NCI-H1694 treated with DMSO at 0.1 percent for 48 hours (cell line): ENCODE measurements at regions not wholly inside any gene's neighbourhood (a gene's known extent, or its start where the extent isn't known, plus 50 kb on each side); places are given as distances from the start of the nearest gene placed in this dataset.
A peak's percentile ranks its signal among the peaks of the same experiment; 100 is the strongest.
"Not testable (repeated sequence)": the region's sequence is repeated elsewhere in the genome, so short reads cannot be mapped to it uniquely, and the experiment has no call there.

Source experiments
- DNase-seq: peaks from one replicate; lab custom pipeline; 2025; lab: John Stamatoyannopoulos, UW

GRCh38 chr3:177358091-177358976 is 161.1 kb upstream of the TBL1XR1 start:
- DNase-seq, result no peak

- peak; percentile 50 for DNase-seq
Observed at GRCh38 chr3:177358977-177359592, 161.8 kb upstream of the TBL1XR1 start.

- DNase-seq, result peak; percentile 97
Observed at GRCh38 chr3:177359593-177360357, 162.5 kb upstream of the TBL1XR1 start.

- DNase-seq, result no peak
Observed at GRCh38 chr3:177361081-177361938, 164.0 kb upstream of the TBL1XR1 start.

- DNase-seq, result peak; percentile 59
Observed at GRCh38 chr3:177362626-177363025, 165.3 kb upstream of the TBL1XR1 start.

GRCh38 chr3:177364236-177364635 is 167.0 kb upstream of the TBL1XR1 start:
- no peak for DNase-seq

GRCh38 chr3:177365294-177365693 is 168.0 kb upstream of the TBL1XR1 start:
- DNase-seq, result not testable (repeated sequence)

- no peak for DNase-seq
Observed at GRCh38 chr3:177367788-177368187, 170.5 kb upstream of the TBL1XR1 start.

- DNase-seq, result no peak
Observed at GRCh38 chr3:177370246-177370822, 173.1 kb upstream of the TBL1XR1 start.

- no peak for DNase-seq
Observed at GRCh38 chr3:177371146-177371545, 173.9 kb upstream of the TBL1XR1 start.

- no peak for DNase-seq
Observed at GRCh38 chr3:177371888-177372287, 174.6 kb upstream of the TBL1XR1 start.

- no peak for DNase-seq
Observed at GRCh38 chr3:177374323-177374722, 177.0 kb upstream of the TBL1XR1 start.

GRCh38 chr3:177375316-177375715 is 178.0 kb upstream of the TBL1XR1 start:
- DNase-seq, result no peak

GRCh38 chr3:177377166-177377565 is 179.9 kb upstream of the TBL1XR1 start:
- no peak for DNase-seq

GRCh38 chr3:177378168-177378567 is 180.9 kb upstream of the TBL1XR1 start:
- DNase-seq, result no peak

- DNase-seq, result no peak
Observed at GRCh38 chr3:177379045-177379444, 181.8 kb upstream of the TBL1XR1 start.

- no peak for DNase-seq
Observed at GRCh38 chr3:177381070-177381469, 183.8 kb upstream of the TBL1XR1 start.

GRCh38 chr3:177382944-177383343 is 185.7 kb upstream of the TBL1XR1 start:
- peak; percentile 20 for DNase-seq

GRCh38 chr3:177385186-177385585 is 187.9 kb upstream of the TBL1XR1 start:
- no peak for DNase-seq

- no peak for DNase-seq
Observed at GRCh38 chr3:177385831-177386301, 188.6 kb upstream of the TBL1XR1 start.

- DNase-seq, result no peak
Observed at GRCh38 chr3:177388209-177388608, 190.9 kb upstream of the TBL1XR1 start.
